CD4-positive, alpha-beta memory T cell (primary cell): ENCODE measurements at regions not wholly inside any gene's neighbourhood (a gene's known extent, or its start where the extent isn't known, plus 50 kb on each side); places are given as distances from the start of the nearest gene placed in this dataset.
A peak's percentile ranks its signal among the peaks of the same experiment; 100 is the strongest.

Source experiments
- CTCF ChIA-PET: fragments of 350-600 bp; sonication (Branson Sonifier 250); formaldehyde crosslinking; loops from one replicate; lab custom pipeline; 2021; ENCODE audit warnings: inconsistent platforms; ENCODE audit not compliant: partially characterized antibody; lab: Charles Lee
- POLR2A ChIA-PET: fragments of 350-600 bp; sonication (Branson Sonifier 250); formaldehyde crosslinking; loops from one replicate; lab custom pipeline; 2021; ENCODE audit not compliant: partially characterized antibody; lab: Charles Lee
- DNase-seq, 5 donors: peaks; one replicate each; pipeline versions ENCODE4 v3.0.0 to v3.0.0-alpha.2; 2020 to 2022; ENCODE audit warnings: mixed read lengths in 1 of 5
- H3K27ac ChIP-seq: one replicate; pipeline ENCODE4 v1.7.0; 2013; ENCODE audit warnings: low read depth, low read length
- H3K27me3 ChIP-seq: 2 replicates; pipeline ENCODE4 v1.7.0; 2013; ENCODE audit warnings: mild to moderate bottlenecking, low read length, moderate library complexity; ENCODE audit not compliant: insufficient read depth
- H3K36me3 ChIP-seq: 2 replicates; pipeline ENCODE4 v1.7.0; 2013; ENCODE audit warnings: mild to moderate bottlenecking, low read length, moderate library complexity; ENCODE audit not compliant: insufficient read depth
- H3K4me1 ChIP-seq: 2 replicates; pipeline ENCODE4 v1.7.0; 2013; ENCODE audit warnings: mild to moderate bottlenecking, low read length, moderate library complexity; ENCODE audit not compliant: insufficient read depth
- H3K4me3 ChIP-seq, 2 donors: one replicate each; pipeline ENCODE4 v1.7.0; 2013; ENCODE audit warnings: low read length in 2 of 2, mild to moderate bottlenecking in 1 of 2
- H3K9me3 ChIP-seq, 2 donors: one replicate each; pipeline ENCODE4 v1.7.0; 2013; ENCODE audit warnings: low read length in 2 of 2, control low read depth in 1 of 2; ENCODE audit not compliant: control insufficient read depth in 1 of 2
- H3K27ac Mint-ChIP-seq, 7 donors: one replicate each; pipeline ENCODE4 v1.8.0; 2020 to 2021; ENCODE audit warnings: mixed read lengths in 7 of 7, mild to moderate bottlenecking in 6 of 7, inconsistent platforms in 3 of 7, moderate library complexity in 3 of 7
- H3K27me3 Mint-ChIP-seq, 2 donors: one replicate each; pipeline ENCODE4 v1.8.0; 2020 to 2021; ENCODE audit warnings: mixed read lengths in 2 of 2
- H3K36me3 Mint-ChIP-seq, 2 donors: one replicate each; pipeline ENCODE4 v1.8.0; 2020 to 2021; ENCODE audit warnings: mixed read lengths in 2 of 2, inconsistent platforms in 1 of 2, mild to moderate bottlenecking in 1 of 2
- H3K4me1 Mint-ChIP-seq, 4 donors: one replicate each; pipeline ENCODE4 v1.8.0; 2020 to 2021; ENCODE audit warnings: mixed read lengths in 4 of 4, mild to moderate bottlenecking in 1 of 4
- H3K4me3 Mint-ChIP-seq, 8 donors: one replicate each; pipeline ENCODE4 v1.8.0; 2020 to 2021; ENCODE audit warnings: mixed read lengths in 8 of 8, mild to moderate bottlenecking in 7 of 8, moderate library complexity in 6 of 8, inconsistent platforms in 3 of 8
- H3K9me3 Mint-ChIP-seq, 8 donors: one replicate each; pipeline ENCODE4 v1.8.0; 2020 to 2021; ENCODE audit warnings: mixed read lengths in 8 of 8, mild to moderate bottlenecking in 5 of 8, inconsistent platforms in 3 of 8, moderate library complexity in 1 of 8
- intact Hi-C: fragments of 100-400 bp; cut with micrococcal nuclease; formaldehyde crosslinking; loops from one replicate; pipeline ENCODE4 v1.15.1; 2023

DNA sequence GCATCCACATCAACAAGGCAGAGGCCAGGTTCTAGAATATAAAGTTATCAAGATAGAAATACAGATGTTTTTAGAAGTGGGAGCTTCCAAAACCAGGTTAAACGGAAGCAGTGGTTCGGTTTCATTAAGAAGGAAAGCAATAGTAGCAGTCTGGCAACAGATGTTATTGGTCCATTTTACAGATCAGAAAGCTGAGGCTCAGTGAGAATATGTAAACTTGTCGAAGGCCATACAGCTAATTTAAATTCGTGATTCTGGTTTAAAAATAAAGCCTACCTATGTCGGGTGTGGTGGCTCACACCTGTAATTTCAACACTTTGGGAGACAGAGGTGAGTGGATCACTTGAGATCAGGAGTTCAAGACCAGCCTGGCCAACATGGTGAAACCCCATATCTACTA lies 160.6 kb downstream of the ARRDC3 start:
- Mint-ChIP-seq H3K4me3 (no peak overlapping the region), H3K9me3 (no peaks in the 10 kb centered on the region), H3K27ac (no peak overlapping the region), H3K4me1 (no peaks in the 10 kb centered on the region), H3K36me3 (no peaks in the 10 kb centered on the region), H3K27me3 (peaks cover 0 to 9% of the 10 kb centered on the region in 2 donors)
- Histone ChIP-seq H3K4me1 (no peaks in the 10 kb centered on the region), H3K27ac (no peak overlapping the region), H3K27me3 (no peaks in the 10 kb centered on the region), H3K4me3 (no peak overlapping the region), H3K36me3 (no peaks in the 10 kb centered on the region), H3K9me3 (no peaks in the 10 kb centered on the region)
- intact Hi-C loops: no loop called here
- ChIA-PET POLR2A (interaction anchor here (0.6 to 3.0 kb wide), 2 partner anchors 143 to 162 kb away, joined by 3 to 26 read pairs; partner anchors contain the start of gene ARRDC3), CTCF (interaction anchor here (1.2 to 11.0 kb wide), 5 partner anchors 8 to 197 kb away, joined by 3 to 280 read pairs (median 4); partner anchors contain the start of gene ARRDC3)
- no peak for DNase-seq

DNA sequence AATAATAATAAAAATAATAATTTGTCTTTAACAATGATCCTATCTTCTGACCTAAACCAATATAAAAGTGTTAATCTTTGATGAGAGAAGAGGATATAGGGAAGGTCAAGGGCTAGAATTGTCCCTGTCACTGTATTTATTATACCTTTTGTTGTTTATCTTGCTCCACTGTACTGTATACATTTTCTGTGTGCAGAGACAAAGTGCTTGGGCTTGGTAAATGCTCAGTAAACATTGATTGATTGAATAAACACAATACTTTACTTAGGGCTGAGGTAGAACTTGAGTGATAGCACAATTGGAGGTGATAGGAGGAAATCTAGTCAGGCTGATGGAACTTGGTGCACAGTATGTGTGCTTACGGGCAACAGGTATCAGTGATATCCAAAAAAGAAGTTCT lies 161.2 kb downstream of the ARRDC3 start:
- H3K9me3 ChIP-seq: no peaks in the 10 kb centered on the region
- no peak for DNase-seq
- ChIA-PET CTCF (interaction anchor here (1.2 to 11.0 kb wide), 4 partner anchors 58 to 197 kb away, joined by 3 to 280 read pairs (median 24); partner anchors contain the start of gene ARRDC3), POLR2A (interaction anchor here (3.0 kb wide), 1 partner anchor 162 kb away, joined by 26 read pairs; the partner anchor contains the start of gene ARRDC3)
- no peak overlapping the region for H3K4me3 ChIP-seq
- Mint-ChIP-seq H3K27ac (no peak overlapping the region), H3K27me3 (peaks cover 2 to 12% of the 10 kb centered on the region in 2 donors), H3K4me3 (no peak overlapping the region), H3K9me3 (no peaks in the 10 kb centered on the region), H3K4me1 (no peaks in the 10 kb centered on the region), H3K36me3 (no peaks in the 10 kb centered on the region)
- no peaks in the 10 kb centered on the region for H3K4me1 ChIP-seq
- no peaks in the 10 kb centered on the region for H3K27me3 ChIP-seq
- intact Hi-C loops: no loop called here
- H3K36me3 ChIP-seq: no peaks in the 10 kb centered on the region
- no peak overlapping the region for H3K27ac ChIP-seq

DNA sequence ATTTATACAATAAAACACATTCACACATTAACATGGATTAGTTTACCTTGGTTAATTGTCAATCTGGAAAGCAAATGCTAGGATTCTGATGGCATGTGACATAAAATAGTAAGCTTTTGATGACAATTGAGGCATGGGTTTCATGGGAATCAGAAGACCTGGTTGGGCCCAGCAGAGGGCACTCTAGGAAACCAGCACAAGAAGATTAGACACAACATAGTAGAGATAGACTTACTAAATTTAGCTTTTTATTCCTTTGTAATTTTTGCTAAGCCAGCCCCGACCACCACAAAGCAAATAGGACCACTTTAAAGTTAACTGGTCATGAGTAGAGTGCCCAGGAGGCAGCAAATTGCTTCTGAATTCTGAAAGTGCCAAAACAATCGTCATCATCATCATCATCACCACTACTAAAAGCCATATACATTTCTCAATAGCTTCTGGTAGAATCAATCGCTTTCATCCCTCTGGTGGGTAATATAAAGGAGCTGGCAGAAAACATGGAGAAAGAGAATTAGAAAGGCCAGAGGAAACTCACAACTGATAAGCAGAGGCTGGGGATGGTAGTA lies 163.2 kb downstream of the ARRDC3 start:
- H3K4me1 Mint-ChIP-seq: no peaks in the 10 kb centered on the region
- H3K9me3 ChIP-seq: no peaks in the 10 kb centered on the region
- H3K27ac Mint-ChIP-seq: no peak overlapping the region
- H3K4me3 ChIP-seq: no peak overlapping the region
- peaks cover 2 to 10% of the 10 kb centered on the region in 2 donors for H3K27me3 Mint-ChIP-seq
- H3K4me3 Mint-ChIP-seq: no peak overlapping the region
- no peaks in the 10 kb centered on the region for H3K36me3 ChIP-seq
- H3K4me1 ChIP-seq: no peaks in the 10 kb centered on the region
- no peaks in the 10 kb centered on the region for H3K36me3 Mint-ChIP-seq
- ChIA-PET CTCF (interaction anchor here (0.7 to 11.0 kb wide), 18 partner anchors 9 to 354 kb away, joined by 3 to 280 read pairs (median 4); partner anchors contain the start of gene ARRDC3), POLR2A (interaction anchor here (0.9 to 3.2 kb wide), 3 partner anchors 161 to 167 kb away, joined by 5 to 31 read pairs (median 5); partner anchors contain the start of gene ARRDC3)
- H3K9me3 Mint-ChIP-seq: no peaks in the 10 kb centered on the region
- peak in 3 of 5 donors; percentile 8 to 16 (median 15) for DNase-seq
- H3K27me3 ChIP-seq: no peaks in the 10 kb centered on the region
- intact Hi-C loops: no loop called here
- H3K27ac ChIP-seq: no peak overlapping the region

DNA sequence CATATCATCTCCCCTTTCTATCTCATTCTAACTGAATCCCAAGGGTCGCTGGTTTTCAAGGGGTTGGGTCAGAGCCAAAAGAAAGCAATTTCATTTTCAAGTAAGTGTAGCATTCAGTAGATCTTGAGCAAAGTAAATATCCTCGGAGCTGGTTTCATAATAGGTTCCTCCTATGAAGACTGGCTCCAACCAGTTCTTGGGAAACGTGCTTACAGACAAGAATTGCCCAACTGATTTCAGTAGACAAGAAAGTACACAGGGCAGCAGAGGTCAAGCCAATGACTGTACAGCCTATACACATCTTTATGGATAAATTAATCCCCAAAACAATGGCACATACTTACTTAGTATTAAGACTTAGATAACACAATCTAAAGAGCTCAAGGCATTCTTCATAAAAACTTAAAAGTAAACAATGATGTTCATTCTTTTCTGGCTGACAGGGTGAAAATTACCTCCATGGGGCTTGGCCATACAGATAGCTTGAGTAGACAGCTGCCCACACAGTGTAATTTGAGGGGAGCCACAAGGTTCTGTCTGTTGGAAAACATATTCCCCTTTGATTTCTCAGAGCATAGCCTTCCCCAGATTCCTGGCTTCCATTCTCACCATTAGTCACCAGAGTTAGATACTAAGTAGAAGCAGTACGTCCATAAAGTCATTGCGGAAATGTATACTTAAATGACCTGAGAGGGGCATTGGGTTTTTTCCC lies 163.9 kb downstream of the ARRDC3 start:
- no peak overlapping the region for H3K27ac ChIP-seq
- Mint-ChIP-seq H3K4me3 (no peak overlapping the region), H3K27me3 (peaks cover 3 to 12% of the 10 kb centered on the region in 2 donors), H3K36me3 (no peaks in the 10 kb centered on the region), H3K4me1 (no peaks in the 10 kb centered on the region), H3K27ac (no peak overlapping the region), H3K9me3 (no peaks in the 10 kb centered on the region)
- ChIA-PET CTCF (interaction anchor here (0.7 to 11.0 kb wide), 18 partner anchors 9 to 354 kb away, joined by 3 to 280 read pairs (median 4); partner anchors contain the start of gene ARRDC3), POLR2A (interaction anchor here (0.9 to 3.2 kb wide), 3 partner anchors 161 to 168 kb away, joined by 5 to 31 read pairs (median 5); partner anchors contain the start of gene ARRDC3)
- no peaks in the 10 kb centered on the region for H3K9me3 ChIP-seq
- no peaks in the 10 kb centered on the region for H3K36me3 ChIP-seq
- no peaks in the 10 kb centered on the region for H3K27me3 ChIP-seq
- H3K4me3 ChIP-seq: no peak overlapping the region
- no peaks in the 10 kb centered on the region for H3K4me1 ChIP-seq
- intact Hi-C loops: no loop called here
- DNase-seq: no peak

DNA sequence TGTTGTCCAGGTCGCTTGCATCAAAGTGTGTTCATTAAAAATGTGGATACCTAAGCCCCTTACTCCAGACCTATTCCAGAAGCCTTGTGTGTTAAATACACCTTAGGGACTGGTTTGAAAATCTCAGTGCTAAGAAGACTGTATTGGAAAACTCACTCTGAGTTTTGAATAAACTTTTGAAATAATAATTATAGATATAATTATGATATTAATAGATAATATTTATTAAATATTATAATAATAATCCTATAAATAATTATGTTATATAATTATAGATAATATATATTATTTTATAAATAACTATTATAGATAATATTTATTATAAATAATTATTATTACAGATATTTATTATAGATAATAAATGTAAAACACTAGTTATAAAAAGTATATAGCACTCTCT lies 165.3 kb downstream of the ARRDC3 start:
- Mint-ChIP-seq H3K36me3 (no peaks in the 10 kb centered on the region), H3K27ac (no peak overlapping the region), H3K4me1 (no peaks in the 10 kb centered on the region), H3K9me3 (no peaks in the 10 kb centered on the region), H3K27me3 (peaks cover 3 to 14% of the 10 kb centered on the region in 2 donors), H3K4me3 (no peak overlapping the region)
- Histone ChIP-seq H3K4me3 (no peak overlapping the region), H3K4me1 (no peaks in the 10 kb centered on the region), H3K27ac (no peak overlapping the region), H3K9me3 (no peaks in the 10 kb centered on the region), H3K36me3 (no peaks in the 10 kb centered on the region), H3K27me3 (no peaks in the 10 kb centered on the region)
- ChIA-PET CTCF (interaction anchor here (1.2 to 11.0 kb wide), 2 partner anchors 168 to 202 kb away, joined by 3 to 280 read pairs; partner anchors contain the start of gene ARRDC3), POLR2A (no interaction called here)
- DNase-seq: no peak
- intact Hi-C loops: no loop called here

DNA sequence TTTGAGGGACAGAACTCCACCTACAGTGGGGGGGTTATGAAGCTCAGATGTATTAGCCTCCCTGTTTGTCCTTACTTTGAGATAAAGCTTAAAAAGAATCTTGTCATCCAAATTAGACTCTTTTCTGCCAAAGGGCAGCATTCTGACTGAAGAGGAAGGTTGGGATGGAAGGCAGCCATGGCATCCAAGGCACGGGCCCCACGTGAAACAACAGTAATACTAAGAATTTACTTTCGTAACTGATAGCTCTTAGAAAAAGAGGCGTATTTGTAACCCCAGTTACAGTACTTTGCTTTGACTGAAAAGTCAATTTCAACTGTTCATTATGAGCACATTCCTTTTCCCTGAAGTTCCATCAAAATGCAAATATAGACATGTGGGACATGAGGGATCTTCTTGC lies 168.5 kb downstream of the ARRDC3 start:
- Histone ChIP-seq H3K27ac (no peak overlapping the region), H3K4me1 (no peaks in the 10 kb centered on the region), H3K27me3 (no peaks in the 10 kb centered on the region), H3K36me3 (no peaks in the 10 kb centered on the region), H3K4me3 (no peak overlapping the region), H3K9me3 (no peaks in the 10 kb centered on the region)
- Mint-ChIP-seq H3K9me3 (no peaks in the 10 kb centered on the region), H3K4me1 (no peaks in the 10 kb centered on the region), H3K27me3 (peaks cover 3 to 10% of the 10 kb centered on the region in 2 donors), H3K4me3 (no peak overlapping the region), H3K27ac (no peak overlapping the region), H3K36me3 (no peaks in the 10 kb centered on the region)
- DNase-seq: no peak
- intact Hi-C loops: no loop called here
- ChIA-PET CTCF (interaction anchor here (0.5 to 11.0 kb wide), 4 partner anchors 9 to 205 kb away, joined by 3 to 280 read pairs (median 4); partner anchors contain the start of gene ARRDC3), POLR2A (no interaction called here)
